Suppressor macrophage treated with lipopolysaccharide for 1 hour (primary cell): ENCODE measurements at regions not wholly inside any gene's neighbourhood (a gene's known extent, or its start where the extent isn't known, plus 50 kb on each side); places are given as distances from the start of the nearest gene placed in this dataset.
A peak's percentile ranks its signal among the peaks of the same experiment; 100 is the strongest.
"Not testable (repeated sequence)": the region's sequence is repeated elsewhere in the genome, so short reads cannot be mapped to it uniquely, and the experiment has no call there.

Source experiments
- DNase-seq, 3 donors: peaks; one replicate each; pipeline ENCODE4 v3.0.0-alpha.2; 2020 to 2022

- DNase-seq: no peak
These were observed 1656.9 kb downstream of the MRPL39 start for GRCh38 chr21:23950344-23950743.

GRCh38 chr21:23949493-23949892, 1657.8 kb downstream of the MRPL39 start:
- DNase-seq: no peak

- DNase-seq: no peak
These were observed 1667.8 kb downstream of the MRPL39 start for GRCh38 chr21:23939369-23940065.

- DNase-seq: no peak
These were observed 1670.3 kb downstream of the MRPL39 start for GRCh38 chr21:23936991-23937390.

DNA sequence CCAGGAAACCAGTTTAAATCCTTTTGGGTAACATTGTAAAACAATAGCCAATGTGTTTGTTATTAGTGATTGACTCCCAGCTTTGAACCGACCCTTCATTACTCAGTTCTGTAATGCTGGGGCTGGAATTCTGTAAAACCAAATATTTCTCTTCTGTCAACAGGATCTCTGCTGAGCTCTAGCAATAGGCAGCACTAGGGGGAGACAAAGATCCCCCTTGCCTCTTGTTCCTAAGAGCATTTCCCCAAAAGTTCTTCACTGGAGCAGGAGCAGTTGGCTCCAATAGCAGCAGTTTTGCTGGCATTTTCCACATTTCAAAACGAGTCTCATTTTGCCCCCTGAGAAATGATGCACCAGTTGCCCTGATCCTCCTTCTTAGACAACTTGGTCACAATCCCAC, 1671.1 kb downstream of the MRPL39 start:
- DNase-seq: peak; percentile 45 to 70 (median 64)

- DNase-seq: no peak
These were observed 1676.7 kb downstream of the MRPL39 start for GRCh38 chr21:23930565-23930964.

DNA sequence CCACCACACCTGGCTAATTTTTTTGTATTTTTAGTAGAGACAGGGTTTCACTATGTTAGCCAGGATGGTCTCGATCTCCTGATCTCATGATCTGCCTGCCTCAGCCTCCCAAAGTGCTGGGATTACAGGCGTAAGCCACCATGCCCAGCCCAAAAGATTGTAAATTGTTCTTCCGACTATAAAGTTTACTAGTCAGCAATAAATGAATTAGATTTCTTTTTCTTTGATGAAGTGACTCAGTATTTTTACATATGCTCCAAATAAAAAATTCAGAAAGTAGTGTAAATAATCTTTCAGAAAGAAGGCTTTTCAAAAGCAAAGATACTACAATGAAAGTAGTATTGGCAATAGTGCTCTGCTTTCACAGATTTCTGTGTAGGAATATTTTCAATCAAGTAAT, 1680.9 kb downstream of the MRPL39 start:
- DNase-seq: not testable (repeated sequence)

DNA sequence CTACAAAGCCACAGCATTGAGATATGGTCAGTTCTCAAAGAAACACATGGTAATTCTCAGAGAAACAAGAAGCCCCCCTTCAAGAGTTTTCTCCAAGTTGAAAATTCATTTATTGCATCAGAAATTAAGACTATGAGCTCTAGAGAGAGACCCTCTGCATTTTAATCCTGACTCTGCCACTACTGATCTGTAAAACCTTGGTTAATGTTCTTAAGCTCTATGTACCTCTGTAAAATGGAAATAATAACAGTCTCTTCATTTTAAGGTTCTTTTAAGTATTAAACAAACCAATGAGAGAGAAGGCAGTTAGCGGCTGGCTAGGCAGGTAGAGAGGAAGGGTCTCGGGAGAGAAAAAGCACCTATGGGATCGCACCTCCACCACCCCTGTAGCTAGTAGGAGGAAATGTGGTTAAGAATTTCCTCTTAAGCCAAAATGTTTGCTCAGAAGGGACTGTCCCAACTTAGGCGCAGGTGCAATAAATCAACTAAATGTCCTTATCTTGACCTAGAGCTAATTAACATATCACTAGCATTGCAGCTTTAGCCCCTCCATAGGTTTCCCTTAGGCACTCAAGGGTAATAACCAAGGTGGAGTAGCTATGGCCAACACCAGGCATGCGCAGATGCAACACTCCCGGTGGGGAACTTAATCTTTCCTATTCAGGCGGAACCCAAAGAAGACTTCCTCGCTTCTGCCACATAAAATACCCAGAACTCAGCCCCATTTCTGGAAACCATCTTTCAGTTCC, 1685.4 kb downstream of the MRPL39 start:
- no peak for DNase-seq

GRCh38 chr21:23900727-23901126, 1706.6 kb downstream of the MRPL39 start:
- no peak for DNase-seq

- DNase-seq: no peak
These were observed 1707.7 kb downstream of the MRPL39 start for GRCh38 chr21:23899561-23899960.

DNA sequence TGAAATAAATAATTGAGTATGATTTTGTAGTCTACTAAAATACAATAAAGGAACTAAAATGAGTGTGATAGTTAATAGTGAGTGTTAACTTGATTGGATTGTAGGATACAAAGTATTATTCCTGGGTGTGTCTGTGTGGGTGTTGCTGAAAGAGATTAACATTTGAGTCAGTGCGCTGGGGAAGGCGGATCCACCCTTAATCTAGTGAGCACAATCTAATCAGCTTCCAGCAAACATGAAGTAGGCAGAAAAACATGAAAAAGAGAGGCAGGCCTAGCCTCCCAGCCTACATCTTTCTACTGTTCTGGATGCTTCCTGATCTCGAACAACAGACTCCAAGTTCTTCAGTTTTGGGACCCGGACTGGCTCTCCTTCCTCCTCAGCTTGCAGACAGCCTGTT, 1716.6 kb downstream of the MRPL39 start:
- DNase-seq: no peak

DNA sequence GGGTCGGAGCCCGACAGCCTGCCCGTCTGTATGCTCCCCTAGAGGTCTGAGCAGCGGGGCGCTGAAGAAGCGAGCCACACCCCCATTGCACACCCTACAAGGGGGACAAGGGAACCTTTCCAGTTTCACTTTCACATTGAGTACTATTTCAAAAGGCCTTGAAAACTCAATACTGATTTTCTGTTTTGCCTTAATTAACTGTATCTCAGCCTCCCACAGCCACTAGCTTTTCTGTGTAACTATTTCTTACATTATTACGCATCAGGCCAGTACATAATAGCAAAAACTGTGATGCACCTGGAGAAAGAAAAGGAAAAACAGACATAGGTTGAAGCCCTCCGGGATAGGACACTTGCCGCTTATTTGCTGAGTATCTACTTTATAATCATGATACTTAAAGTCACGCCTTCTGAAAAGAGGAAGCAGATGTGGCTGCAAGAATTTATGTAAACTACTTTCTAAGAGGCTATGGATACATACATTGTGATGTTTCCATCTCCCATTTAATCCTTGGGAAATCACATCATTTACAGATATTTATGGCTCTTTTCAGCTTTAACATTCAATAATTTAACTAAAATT, 1719.5 kb downstream of the MRPL39 start:
- peak in 1 of 3 donors; percentile 14 for DNase-seq

DNA sequence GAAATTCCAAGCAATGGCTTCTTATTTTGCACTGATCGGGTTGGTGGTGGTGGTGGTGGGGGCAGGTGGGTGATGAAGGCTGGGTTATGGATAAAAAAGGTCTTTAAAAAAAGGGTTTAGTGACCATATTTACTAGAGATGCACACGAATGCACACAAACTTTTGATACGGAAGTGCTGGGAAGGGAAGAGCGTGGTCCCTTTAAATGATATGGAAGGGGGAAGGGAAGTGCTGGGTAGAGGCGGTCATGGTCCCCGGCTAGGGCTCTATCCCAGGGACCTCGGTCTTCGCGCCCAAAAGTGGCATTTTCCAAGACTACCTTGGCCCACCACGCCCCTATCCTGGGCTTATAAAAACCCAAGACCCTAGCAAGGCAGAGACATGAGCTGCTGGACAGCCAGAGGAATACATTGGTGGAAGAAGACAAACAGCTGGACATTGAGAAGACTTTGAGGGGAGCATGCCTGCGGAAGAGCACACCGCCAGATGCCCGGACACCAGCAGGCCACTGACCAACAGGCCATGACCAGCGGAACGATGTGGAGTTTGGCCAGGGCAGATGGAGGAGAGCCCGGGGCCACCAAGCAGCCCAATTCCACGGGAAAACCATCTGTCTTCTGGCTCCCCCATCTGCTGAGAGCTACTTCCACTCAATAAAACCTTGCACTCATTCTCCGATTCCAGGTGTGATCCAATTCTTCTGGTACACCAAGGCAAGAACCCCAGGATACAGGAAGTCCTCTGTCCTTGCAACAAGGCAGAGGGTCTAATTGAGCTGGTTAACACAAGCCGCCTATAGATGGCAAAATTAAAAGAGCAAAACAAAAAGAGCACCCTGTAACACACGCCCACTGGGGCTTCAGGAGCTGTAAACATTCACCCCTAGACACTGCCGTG, 1720.2 kb downstream of the MRPL39 start:
- no peak for DNase-seq

DNA sequence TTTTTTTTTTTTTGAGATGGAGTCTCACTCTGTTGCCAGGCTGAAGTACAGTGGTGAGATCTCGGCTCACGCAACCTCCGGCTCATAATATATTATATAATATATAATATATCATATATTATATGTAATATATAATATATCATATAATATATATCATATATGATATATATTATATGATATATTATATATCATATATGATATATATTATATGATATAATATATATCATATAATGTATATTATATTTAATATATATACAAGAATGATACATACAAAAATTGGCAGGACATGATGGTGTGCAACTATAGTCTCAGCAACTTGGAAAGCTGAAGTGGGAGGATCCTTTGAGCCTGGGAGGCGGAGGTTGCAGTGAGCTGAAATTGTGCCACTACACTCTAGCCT, 1725.5 kb downstream of the MRPL39 start:
- no peak for DNase-seq

- DNase-seq: no peak
These were observed 1730.2 kb downstream of the MRPL39 start for GRCh38 chr21:23876925-23877558.

- DNase-seq: no peak
These were observed 1733.0 kb downstream of the MRPL39 start for GRCh38 chr21:23874271-23874670.

DNA sequence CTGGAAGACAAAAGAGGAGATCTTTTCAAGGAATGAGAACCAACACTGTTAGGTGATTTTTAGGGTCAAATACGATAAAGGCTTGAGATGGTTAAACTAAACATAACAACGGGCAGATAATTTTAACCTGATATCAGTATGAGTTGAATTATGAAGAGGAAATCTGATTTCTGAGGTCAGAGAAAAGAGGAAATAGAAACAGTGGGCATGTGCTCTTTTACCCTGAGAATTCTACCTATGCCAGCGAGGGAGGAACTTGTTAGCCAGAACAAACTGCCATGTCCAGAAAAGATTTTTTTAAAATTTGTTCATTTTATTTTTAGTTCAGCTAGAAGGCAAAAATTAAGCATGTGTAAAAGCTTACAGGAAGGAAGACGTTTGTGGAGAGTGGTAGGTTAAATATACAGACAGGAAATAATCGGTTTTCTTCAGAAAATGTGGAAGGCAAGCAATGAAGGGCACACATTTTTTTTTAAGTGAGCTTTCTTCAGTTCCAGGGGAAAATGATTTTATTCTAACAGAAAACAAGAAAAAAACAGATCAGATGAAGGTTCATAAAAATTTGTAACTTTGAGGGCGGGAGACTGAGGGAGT, 1745.3 kb downstream of the MRPL39 start:
- DNase-seq: peak in 1 of 3 donors; percentile 1

DNA sequence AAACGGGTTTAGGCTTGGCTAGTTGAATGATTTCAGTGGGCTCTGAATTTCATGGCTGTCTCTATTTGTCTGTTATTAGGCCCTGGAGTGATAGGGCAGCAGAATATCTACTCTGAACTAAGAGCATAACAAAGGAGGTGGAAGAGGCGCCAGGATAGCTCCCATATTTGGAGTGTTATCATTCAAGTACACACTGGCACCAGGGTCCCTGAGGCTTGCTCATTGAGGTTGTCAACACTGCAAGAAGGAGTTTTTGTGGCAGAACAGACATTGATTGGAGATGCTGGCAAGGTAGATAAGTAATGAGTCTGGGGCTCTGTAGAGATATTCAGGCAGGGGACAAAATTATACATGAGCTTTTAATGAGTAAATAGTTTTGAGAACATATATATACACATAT, 1748.4 kb downstream of the MRPL39 start:
- no peak for DNase-seq

DNA sequence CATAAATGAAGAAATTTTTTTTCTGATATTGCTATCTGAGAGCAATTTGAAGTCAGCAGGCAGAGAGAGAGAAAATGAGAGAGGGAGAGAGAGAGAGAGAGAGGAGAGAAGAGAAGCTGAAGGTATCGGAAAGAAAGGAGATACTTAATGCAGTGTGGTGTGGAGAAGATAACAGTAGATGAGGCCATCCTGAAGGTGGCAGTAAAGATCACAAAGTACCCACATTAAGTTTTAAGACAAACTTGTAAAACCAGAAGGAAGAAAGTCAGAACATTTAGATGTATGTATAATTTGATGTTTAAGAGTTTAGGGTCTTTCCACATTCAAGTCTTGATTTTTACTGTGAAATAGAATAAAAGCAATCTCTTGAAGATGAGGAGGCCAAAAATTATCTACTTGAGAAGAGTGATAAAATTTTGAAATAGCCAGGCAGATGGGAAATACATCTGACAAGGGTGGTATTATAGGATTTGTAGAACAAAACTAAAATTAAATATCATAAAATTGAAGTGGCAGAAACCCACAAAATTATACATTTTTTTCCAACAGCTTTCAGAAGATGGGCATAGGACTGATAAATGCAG, 1753.4 kb downstream of the MRPL39 start:
- DNase-seq: peak; percentile 48 to 54 (median 49)

- no peak for DNase-seq
These were observed 1769.7 kb downstream of the MRPL39 start for GRCh38 chr21:23837564-23837963.

DNA sequence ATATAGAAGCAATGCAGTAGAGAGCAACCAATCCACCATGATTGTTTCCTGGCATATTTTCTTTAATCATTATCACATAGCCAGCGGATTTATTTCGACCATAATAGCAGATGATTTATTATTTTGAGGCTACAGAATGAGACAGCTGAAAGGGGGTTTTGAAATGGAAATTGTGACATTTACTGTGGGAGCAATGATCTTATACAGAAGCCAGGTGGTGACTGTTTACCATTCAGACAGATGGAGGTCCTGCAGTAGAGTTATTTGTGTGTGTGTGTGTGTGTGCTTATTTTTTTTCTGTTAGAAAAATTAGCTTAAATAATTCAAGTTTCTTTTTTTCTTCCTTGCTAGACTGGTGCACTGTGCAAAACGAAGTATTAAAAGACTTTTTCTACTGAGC, 1784.5 kb downstream of the MRPL39 start:
- DNase-seq: no peak

DNA sequence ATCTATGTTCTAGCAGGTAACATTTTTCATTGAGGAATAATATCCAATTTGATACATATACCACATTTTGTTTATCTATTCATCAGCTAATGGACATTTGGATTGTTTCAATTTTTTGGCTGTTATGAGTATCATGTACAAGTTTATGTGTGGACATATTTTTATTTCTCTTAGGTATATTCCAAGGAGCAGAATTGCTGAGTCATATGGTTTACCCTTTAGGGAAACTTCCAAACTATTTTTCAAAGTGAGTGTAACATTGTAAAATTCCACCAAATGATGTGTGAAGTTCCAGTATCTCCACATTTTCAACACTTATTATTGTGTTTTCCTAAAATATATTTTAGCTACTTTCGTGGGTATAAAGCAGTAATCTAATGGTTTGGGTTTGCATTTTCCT, 1789.9 kb downstream of the MRPL39 start:
- no peak for DNase-seq
